K562 (cell line): ENCODE measurements at regions not wholly inside any gene's neighbourhood (a gene's known extent, or its start where the extent isn't known, plus 50 kb on each side); places are given as distances from the start of the nearest gene placed in this dataset.

Source experiments
- ATAC-seq: fragments of 200-7000 bp; cut with Tn5 transposase; 3 replicates; pipeline ENCODE4 v1.9.1; 2020; ENCODE audit warnings: moderate library complexity
- BruUV-seq: library from RNA; stranded (reverse); fragments of 400-500 nt; replicated peaks from 2 replicates; lab custom pipeline; 2021; lab: Mats Ljungman, UMichigan
- CTCF ChIA-PET: fragments of 300-600 bp; formaldehyde crosslinking; extraction: SDS; loops from one replicate; lab custom pipeline; 2021; ENCODE audit warnings: low intra/inter-chr PET ratio; lab: Yijun Ruan, JAX
- POLR2A ChIA-PET: fragments of 300-600, 350-650 bp; sonication (Branson Sonifier 250); formaldehyde crosslinking; extraction: SDS; loops from one replicate; lab custom pipeline; 2021; ENCODE audit warnings: antibody characterized with exemption, inconsistent platforms; lab: Yijun Ruan, JAX
- DNase-seq, 4 experiments: peaks; one replicate each; pipeline versions ENCODE4 v3.0.0 to v3.0.0-alpha.2; 2011 to 2018; ENCODE audit warnings: low spot score in 3 of 4, mixed read lengths in 3 of 4; ENCODE audit errors: extremely low read depth in 1 of 4
- FAIRE-seq: peaks from 2 replicates; lab custom pipeline; 2011; peaks lifted over from hg19 to GRCh38; lab: Jason Lieb, UNC
- H2AFZ ChIP-seq: 2 replicates; pipeline ENCODE4 v1.6.0; 2011; ENCODE audit warnings: low read depth, low read length, control low read depth, inconsistent platforms
- H3K27ac ChIP-seq: fragments of 200-600 bp; 3 replicates; pipeline ENCODE4 v1.8.0; 2011; ENCODE audit warnings: low read depth, mild to moderate bottlenecking, control low read depth, inconsistent platforms, low read length, moderate library complexity, mixed read lengths; ENCODE audit errors: extremely low read depth
- H3K27me3 ChIP-seq, 2 experiments: fragments of 300-600 bp in 1 of 2; 2 replicates in 1 of 2; 3 replicates in 1 of 2; pipeline versions ENCODE4 v1.6.0 to v1.8.0; 2011; ENCODE audit warnings: inconsistent platforms in 2 of 2, low read length in 2 of 2, mild to moderate bottlenecking in 1 of 2, mixed read lengths in 1 of 2, moderate library complexity in 1 of 2; ENCODE audit not compliant: control insufficient read depth in 2 of 2, insufficient read depth in 2 of 2
- H3K36me3 ChIP-seq: fragments of 300-600 bp; 3 replicates; pipeline ENCODE4 v1.8.0; 2011; ENCODE audit warnings: mild to moderate bottlenecking, low read length, inconsistent platforms; ENCODE audit not compliant: control insufficient read depth, insufficient read depth
- H3K4me1 ChIP-seq, 2 experiments: fragments of 200-600 bp in 1 of 2; replicated peaks in 1 of 2; 2 replicates in 1 of 2; 3 replicates in 1 of 2; pipeline versions ENCODE4 v1.5.1 to v1.8.0; 2011; ENCODE audit warnings: inconsistent platforms in 2 of 2, low read length in 2 of 2, mild to moderate bottlenecking in 1 of 2, mixed read lengths in 1 of 2, moderate library complexity in 1 of 2; ENCODE audit not compliant: control insufficient read depth in 2 of 2, insufficient read depth in 2 of 2
- H3K4me2 ChIP-seq: 2 replicates; pipeline ENCODE4 v1.6.1; 2011; ENCODE audit warnings: low read length, control low read depth, inconsistent platforms, mixed read lengths; ENCODE audit not compliant: insufficient read depth
- H3K4me3 ChIP-seq: fragments of 200-600 bp; sonication (generic), shearing (Covaris generic); 2 replicates; pipeline ENCODE4 v1.5.1; 2016; ENCODE audit warnings: control low read depth, inconsistent platforms
- H3K79me2 ChIP-seq: fragments of 200-600 bp; 3 replicates; pipeline ENCODE4 v1.8.0; 2011; ENCODE audit warnings: low read length, inconsistent platforms; ENCODE audit not compliant: control insufficient read depth, insufficient read depth
- H3K9ac ChIP-seq, 2 experiments: 2 replicates each; pipeline versions ENCODE4 v1.6.0 to v1.6.1; 2011; ENCODE audit warnings: low read depth in 2 of 2, low read length in 2 of 2, control low read depth in 1 of 2, inconsistent platforms in 1 of 2, mild to moderate bottlenecking in 1 of 2, mixed read lengths in 1 of 2; ENCODE audit not compliant: insufficient read depth in 1 of 2
- H3K9me1 ChIP-seq: one replicate; pipeline ENCODE4 v1.6.0; 2011; ENCODE audit warnings: inconsistent platforms, mild to moderate bottlenecking, low read length, moderate library complexity; ENCODE audit not compliant: control insufficient read depth, insufficient read depth
- H3K9me3 ChIP-seq: replicated peaks from 2 replicates; pipeline ENCODE4 v1.5.1; 2011; ENCODE audit warnings: low read depth, low read length, inconsistent platforms; ENCODE audit not compliant: control insufficient read depth, insufficient read depth
- H4K20me1 ChIP-seq: replicated peaks from 2 replicates; pipeline ENCODE4 v1.6.1; 2011; ENCODE audit warnings: low read length, inconsistent platforms, mixed read lengths; ENCODE audit not compliant: control insufficient read depth, insufficient read depth
- BRD9 ChIP-seq: fragments of 450-650 bp; IDR thresholded peaks from 2 replicates; pipeline ENCODE4 v1.6.1; 2018; ENCODE audit warnings: low read depth; ENCODE audit not compliant: partially characterized antibody
- FOS ChIP-seq: IDR thresholded peaks from 3 replicates; pipeline ENCODE4 v1.6.1; 2011; ENCODE audit not compliant: insufficient read length; ENCODE audit errors: extremely low read depth
- POLR2B ChIP-seq: fragments of 450-650 bp; IDR thresholded peaks from 2 replicates; pipeline ENCODE4 v1.6.1; 2018; ENCODE audit warnings: low read depth; ENCODE audit not compliant: partially characterized antibody
- POLR3A ChIP-seq: IDR thresholded peaks from 2 replicates; pipeline ENCODE4 v1.6.1; 2011; ENCODE audit warnings: borderline replicate concordance, mild to moderate bottlenecking, moderate library complexity; ENCODE audit not compliant: insufficient read length, insufficient read depth; ENCODE audit errors: extremely low read depth
- RFX5 ChIP-seq: IDR thresholded peaks from 2 replicates; pipeline ENCODE4 v1.6.1; 2011; ENCODE audit warnings: low read depth, mild to moderate bottlenecking, improper control_type of control experiment, low read length
- SRSF9 ChIP-seq: fragments of 200-400 bp; formaldehyde crosslinking; IDR thresholded peaks from 2 replicates; pipeline ENCODE4 v1.6.1; 2017; ENCODE audit warnings: low read depth, low read length, borderline replicate concordance
- ZFP30 ChIP-seq: fragments of 250-450 bp; sonication (Bioruptor Pico); IDR thresholded peaks from 2 replicates; pipeline ENCODE4 v1.8.0; 2022; ENCODE audit warnings: moderate library complexity, mild to moderate bottlenecking, inconsistent platforms, borderline replicate concordance
- ZNF23 ChIP-seq: fragments of 250-450 bp; sonication (Bioruptor Pico); IDR thresholded peaks from 2 replicates; pipeline ENCODE4 v1.4.0; 2020; ENCODE audit warnings: mild to moderate bottlenecking
- ZNF239 ChIP-seq: fragments of 250-450 bp; sonication (Bioruptor Pico); IDR thresholded peaks from 2 replicates; pipeline ENCODE4 v1.4.0; 2020; ENCODE audit warnings: mild to moderate bottlenecking
- ZNF253 ChIP-seq: fragments of 250-450 bp; sonication (Bioruptor Pico); conservative IDR thresholded peaks from 2 replicates; pipeline ENCODE4 v1.6.1; 2021; ENCODE audit warnings: mild to moderate bottlenecking
- ZNF431 ChIP-seq: sonication (generic); formaldehyde crosslinking; IDR thresholded peaks from 2 replicates; pipeline ENCODE4 v1.8.0; 2022; ENCODE audit warnings: mild to moderate bottlenecking, missing genetic modification reagents
- WGBS: fragments of 100-300 bp; shearing (Covaris generic); methylation state at CpG from one replicate; pipeline ENCODE4 v1.1.6; 2016; ENCODE audit warnings: low coverage, mixed read lengths; ENCODE audit not compliant: insufficient coverage; ENCODE audit errors: missing lambda C conversion rate; 5-methylcytosine and 5-hydroxymethylcytosine counted together
- in situ Hi-C: fragments of 300-500 bp; cut with MboI; formaldehyde crosslinking; loops from 4 replicates; pipeline ENCODE4 v1.15.0; 2018; ENCODE audit warnings: inconsistent platforms, mixed read lengths
- intact Hi-C: fragments of 100-400 bp; cut with micrococcal nuclease; formaldehyde crosslinking; loops from 2 replicates; pipeline ENCODE4 v1.14.2; 2022
- TF ChIP-seq, protein P1 (sequence below): sonication (generic); formaldehyde crosslinking; IDR thresholded peaks from 2 replicates; pipeline ENCODE4 v1.5.0; 2020; ENCODE audit warnings: missing genetic modification reagents
- TF ChIP-seq, protein P2 (sequence below), 2 experiments: IDR thresholded peaks in 1 of 2; conservative IDR thresholded peaks in 1 of 2; 2 replicates each; pipeline ENCODE4 v1.6.1; 2016; ENCODE audit warnings: low read depth in 2 of 2, mild to moderate bottlenecking in 1 of 2, missing compliant biosample characterization in 1 of 2, missing genetic modification characterization in 1 of 2, moderate library complexity in 1 of 2
- TF ChIP-seq, protein P3 (sequence below): fragments of 450-650 bp; IDR thresholded peaks from 2 replicates; pipeline ENCODE4 v1.6.1; 2018; ENCODE audit warnings: mild to moderate bottlenecking, low read depth; ENCODE audit not compliant: partially characterized antibody
- TF ChIP-seq, protein P4 (sequence below): fragments of 450-650 bp; formaldehyde crosslinking; conservative IDR thresholded peaks from 2 replicates; pipeline ENCODE4 v1.4.0; 2022; ENCODE audit warnings: mild to moderate bottlenecking, missing genetic modification characterization

DNA sequence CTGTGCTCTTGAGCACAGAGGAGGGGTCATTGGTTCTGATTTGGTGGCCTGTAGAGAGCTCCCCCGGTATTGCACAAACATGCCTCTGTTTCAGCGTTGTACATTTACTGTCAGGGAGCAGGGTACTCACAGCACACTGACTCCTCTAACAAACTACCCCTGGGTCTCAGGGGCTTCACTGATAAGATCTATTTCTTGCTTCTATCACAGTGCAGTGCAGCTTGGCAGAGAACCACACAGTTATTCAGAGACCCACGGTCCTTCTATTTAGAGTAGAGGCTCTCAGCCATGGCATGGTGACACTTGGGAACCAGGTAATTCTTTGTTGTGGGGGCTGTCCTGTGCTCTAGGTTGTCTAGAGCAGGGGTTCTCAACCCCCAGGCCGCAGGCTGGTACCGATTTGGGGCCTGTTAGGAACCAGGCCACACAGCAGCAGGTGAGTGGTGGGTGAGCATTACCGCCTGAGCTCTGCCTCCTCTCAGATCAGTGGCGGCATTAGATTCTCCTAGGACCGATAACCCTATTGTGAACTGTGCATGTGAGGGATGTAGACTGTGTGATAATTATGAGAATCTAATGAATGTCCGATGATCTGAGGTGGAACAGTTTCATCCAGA is 133.4 kb upstream of the MYCN start:
- Histone ChIP-seq H3K9me1 (no peaks in the 10 kb centered on the region), H3K9ac (no peak overlapping the region), H3K4me3 (no peak overlapping the region), H3K4me2 (no peak overlapping the region), H3K79me2 (no peaks in the 10 kb centered on the region), H2AFZ (no peak overlapping the region), H4K20me1 (no peaks in the 10 kb centered on the region; the same call in 1 of the 2 replicates), H3K36me3 (no peaks in the 10 kb centered on the region), H3K9me3 (no peaks in the 10 kb centered on the region), H3K4me1 (peaks cover 0 to 3% of the 10 kb centered on the region in 2 experiments; a peak in 1 of 5 replicates), H3K27ac (no peak overlapping the region), H3K27me3 (peaks cover 47 to 65% of the 10 kb centered on the region in 2 experiments; a peak in 4 of 5 replicates)
- no peak for TF ChIP-seq SRSF9
- TF ChIP-seq RFX5, result no peak
- TF ChIP-seq ZNF253 (CRISPR knock-in tag), result no peak
- no peak for TF ChIP-seq POLR2B
- TF ChIP-seq, protein P1, sequence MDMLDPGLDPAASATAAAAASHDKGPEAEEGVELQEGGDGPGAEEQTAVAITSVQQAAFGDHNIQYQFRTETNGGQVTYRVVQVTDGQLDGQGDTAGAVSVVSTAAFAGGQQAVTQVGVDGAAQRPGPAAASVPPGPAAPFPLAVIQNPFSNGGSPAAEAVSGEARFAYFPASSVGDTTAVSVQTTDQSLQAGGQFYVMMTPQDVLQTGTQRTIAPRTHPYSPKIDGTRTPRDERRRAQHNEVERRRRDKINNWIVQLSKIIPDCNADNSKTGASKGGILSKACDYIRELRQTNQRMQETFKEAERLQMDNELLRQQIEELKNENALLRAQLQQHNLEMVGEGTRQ, result no peak
- no peak for TF ChIP-seq ZNF431 (CRISPR knock-in tag)
- TF ChIP-seq ZNF239 (CRISPR knock-in tag), result no peak
- no peak for TF ChIP-seq ZFP30 (CRISPR knock-in tag)
- TF ChIP-seq, protein P2, sequence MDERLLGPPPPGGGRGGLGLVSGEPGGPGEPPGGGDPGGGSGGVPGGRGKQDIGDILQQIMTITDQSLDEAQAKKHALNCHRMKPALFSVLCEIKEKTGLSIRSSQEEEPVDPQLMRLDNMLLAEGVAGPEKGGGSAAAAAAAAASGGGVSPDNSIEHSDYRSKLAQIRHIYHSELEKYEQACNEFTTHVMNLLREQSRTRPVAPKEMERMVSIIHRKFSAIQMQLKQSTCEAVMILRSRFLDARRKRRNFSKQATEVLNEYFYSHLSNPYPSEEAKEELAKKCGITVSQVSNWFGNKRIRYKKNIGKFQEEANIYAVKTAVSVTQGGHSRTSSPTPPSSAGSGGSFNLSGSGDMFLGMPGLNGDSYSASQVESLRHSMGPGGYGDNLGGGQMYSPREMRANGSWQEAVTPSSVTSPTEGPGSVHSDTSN (CRISPR knock-in tag; IDR thresholded peaks at IDR 0.05; ENCODE audit: low read depth), result no peak
- TF ChIP-seq, protein P2 (tag; conservative IDR thresholded peaks at IDR 0.05; ENCODE audit: low read depth), result no peak
- TF ChIP-seq, protein P3, sequence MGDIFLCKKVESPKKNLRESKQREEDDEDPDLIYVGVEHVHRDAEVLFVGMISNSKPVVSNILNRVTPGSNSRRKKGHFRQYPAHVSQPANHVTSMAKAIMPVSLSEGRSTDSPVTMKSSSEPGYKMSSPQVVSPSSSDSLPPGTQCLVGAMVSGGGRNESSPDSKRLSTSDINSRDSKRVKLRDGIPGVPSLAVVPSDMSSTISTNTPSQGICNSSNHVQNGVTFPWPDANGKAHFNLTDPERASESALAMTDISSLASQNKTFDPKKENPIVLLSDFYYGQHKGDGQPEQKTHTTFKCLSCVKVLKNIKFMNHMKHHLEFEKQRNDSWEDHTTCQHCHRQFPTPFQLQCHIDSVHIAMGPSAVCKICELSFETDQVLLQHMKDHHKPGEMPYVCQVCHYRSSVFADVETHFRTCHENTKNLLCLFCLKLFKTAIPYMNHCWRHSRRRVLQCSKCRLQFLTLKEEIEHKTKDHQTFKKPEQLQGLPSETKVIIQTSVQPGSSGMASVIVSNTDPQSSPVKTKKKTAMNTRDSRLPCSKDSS, result no peak
- TF ChIP-seq, protein P4, sequence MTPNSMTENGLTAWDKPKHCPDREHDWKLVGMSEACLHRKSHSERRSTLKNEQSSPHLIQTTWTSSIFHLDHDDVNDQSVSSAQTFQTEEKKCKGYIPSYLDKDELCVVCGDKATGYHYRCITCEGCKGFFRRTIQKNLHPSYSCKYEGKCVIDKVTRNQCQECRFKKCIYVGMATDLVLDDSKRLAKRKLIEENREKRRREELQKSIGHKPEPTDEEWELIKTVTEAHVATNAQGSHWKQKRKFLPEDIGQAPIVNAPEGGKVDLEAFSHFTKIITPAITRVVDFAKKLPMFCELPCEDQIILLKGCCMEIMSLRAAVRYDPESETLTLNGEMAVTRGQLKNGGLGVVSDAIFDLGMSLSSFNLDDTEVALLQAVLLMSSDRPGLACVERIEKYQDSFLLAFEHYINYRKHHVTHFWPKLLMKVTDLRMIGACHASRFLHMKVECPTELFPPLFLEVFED, result no peak
- TF ChIP-seq BRD9, result no peak
- TF ChIP-seq ZNF23 (CRISPR knock-in tag), result no peak
- no peak for TF ChIP-seq POLR3A
- no peak for TF ChIP-seq FOS
- ChIA-PET CTCF (no interaction called here), POLR2A (interaction anchor here (1.2 kb wide), 1 partner anchor 11 kb away, joined by 5 read pairs; no protein-coding TSS in a partner anchor)
- in situ Hi-C loops (no loop called here), intact Hi-C loops (no loop called here)
- 3% methylated on average over 8 of the region's 9 CpGs for WGBS
- FAIRE-seq, result no peak
- ATAC-seq, result no peak
- no peak for DNase-seq
- BruUV-seq, result no TSS peak
